ENCODE measurements at regions not wholly inside any gene's neighbourhood (a gene's known extent, or its start where the extent isn't known, plus 50 kb on each side); places are given as distances from the start of the nearest gene placed in this dataset.

- intact Hi-C loops (cut with DNase I; ENCODE audit: low total_unique reads) (no loop called here), in situ Hi-C loops (cut with MboI; ENCODE audit: low sequenced_read_pairs in 4 of 4) (no loop called here)
- no peaks in the 10 kb centered on the region for H3K4me1 ChIP-seq
- H3K4me3 ChIP-seq, result no peak overlapping the region
- no peaks in the 10 kb centered on the region for H3K27me3 ChIP-seq
- DNase-seq, result no peak
- no peaks in the 10 kb centered on the region for H3K9me3 ChIP-seq
- ATAC-seq, result no peak
- no peaks in the 10 kb centered on the region for H3K36me3 ChIP-seq
- H3K27ac ChIP-seq, result no peak overlapping the region
- no peak for TF ChIP-seq POLR2A (IDR thresholded peaks at IDR 0.05)
- TF ChIP-seq CTCF (IDR thresholded peaks at IDR 0.05 in 4 of 5, conservative IDR thresholded peaks at IDR 0.05 in 1 of 5), result no peak
Measured at GRCh38 chr3:28019740-28020139, 221.7 kb upstream of the CMC1 start.

- H3K9me3 ChIP-seq, result no peaks in the 10 kb centered on the region
- ATAC-seq (no peak), DNase-seq (no peak)
- intact Hi-C loops (cut with DNase I; ENCODE audit: low total_unique reads), result no loop called here
- no peaks in the 10 kb centered on the region for H3K27me3 ChIP-seq
- no peak overlapping the region for H3K4me3 ChIP-seq
- no peaks in the 10 kb centered on the region for H3K36me3 ChIP-seq
- no peak overlapping the region for H3K27ac ChIP-seq
- no peak for TF ChIP-seq CTCF (IDR thresholded peaks at IDR 0.05 in 4 of 5, conservative IDR thresholded peaks at IDR 0.05 in 1 of 5)
- no peak for TF ChIP-seq POLR2A (IDR thresholded peaks at IDR 0.05)
- no peaks in the 10 kb centered on the region for H3K4me1 ChIP-seq
- in situ Hi-C loops (cut with MboI; ENCODE audit: low sequenced_read_pairs in 4 of 4), result no loop called here
Measured at GRCh38 chr3:28022916-28023315, 218.5 kb upstream of the CMC1 start.

GRCh38 chr3:28028554-28028953 lies 212.9 kb upstream of the CMC1 start:
- in situ Hi-C loops (cut with MboI; ENCODE audit: low sequenced_read_pairs in 4 of 4) (no loop called here), intact Hi-C loops (cut with DNase I; ENCODE audit: low total_unique reads) (no loop called here)
- H3K4me1 ChIP-seq, result no peaks in the 10 kb centered on the region
- DNase-seq (no peak), ATAC-seq (no peak)
- no peaks in the 10 kb centered on the region for H3K36me3 ChIP-seq
- no peak overlapping the region for H3K4me3 ChIP-seq
- no peak overlapping the region for H3K27ac ChIP-seq
- H3K9me3 ChIP-seq, result no peaks in the 10 kb centered on the region
- TF ChIP-seq POLR2A (IDR thresholded peaks at IDR 0.05) (no peak), CTCF (IDR thresholded peaks at IDR 0.05 in 4 of 5, conservative IDR thresholded peaks at IDR 0.05 in 1 of 5) (no peak)
- H3K27me3 ChIP-seq, result no peaks in the 10 kb centered on the region

GRCh38 chr3:28033059-28033784 lies 208.2 kb upstream of the CMC1 start:
- Histone ChIP-seq H3K4me3 (no peak overlapping the region), H3K9me3 (no peaks in the 10 kb centered on the region), H3K27ac (no peak overlapping the region), H3K36me3 (no peaks in the 10 kb centered on the region), H3K27me3 (no peaks in the 10 kb centered on the region), H3K4me1 (no peaks in the 10 kb centered on the region)
- TF ChIP-seq CTCF (IDR thresholded peaks at IDR 0.05 in 4 of 5, conservative IDR thresholded peaks at IDR 0.05 in 1 of 5) (no peak), POLR2A (IDR thresholded peaks at IDR 0.05) (no peak)
- ATAC-seq (no peak), DNase-seq (no peak)
- intact Hi-C loops (cut with DNase I; ENCODE audit: low total_unique reads), result no loop called here
- in situ Hi-C loops (cut with MboI; ENCODE audit: low sequenced_read_pairs in 4 of 4), result no loop called here

All from gastrocnemius medialis (tissue), 4 donors.